PC-3 (cell line): ENCODE measurements at regions not wholly inside any gene's neighbourhood (a gene's known extent, or its start where the extent isn't known, plus 50 kb on each side); places are given as distances from the start of the nearest gene placed in this dataset.
A peak's percentile ranks its signal among the peaks of the same experiment; 100 is the strongest.
"Not testable (repeated sequence)": the region's sequence is repeated elsewhere in the genome, so short reads cannot be mapped to it uniquely, and the experiment has no call there.

ENCODE experiments used
- ATAC-seq: fragments of 200-7000 bp; cut with Tn5 transposase; 2 replicates; pipeline ENCODE4 v1.9.1; 2020; ENCODE audit warnings: mild to moderate bottlenecking, moderate library complexity
- BruUV-seq: library from RNA; stranded (reverse); fragments of 400-500 nt; replicated peaks from 2 replicates; lab custom pipeline; 2021; lab: Mats Ljungman, UMichigan
- CTCF ChIA-PET: fragments of 300-600 bp; sonication (Branson Sonifier 250); formaldehyde crosslinking; loops from one replicate; lab custom pipeline; 2022; ENCODE audit warnings: antibody characterized with exemption; lab: Charles Lee
- POLR2A ChIA-PET: fragments of 300-600 bp; sonication (Branson Sonifier 250); formaldehyde crosslinking; loops from one replicate; lab custom pipeline; 2022; ENCODE audit warnings: antibody characterized with exemption; ENCODE audit not compliant: unreplicated experiment; lab: Charles Lee
- DNase-seq: peaks from one replicate; pipeline ENCODE4 v3.0.0-alpha.2; 2015
- H2AFZ ChIP-seq: fragments of 300-600 bp; sonication (generic); 2 replicates; pipeline ENCODE4 v1.6.0; 2016; ENCODE audit warnings: antibody characterized with exemption, low read length
- H3F3A ChIP-seq: fragments of 300-600 bp; sonication (generic); one replicate; pipeline ENCODE4 v1.6.0; 2017; ENCODE audit warnings: antibody characterized with exemption, low read length, control low read depth, mild to moderate bottlenecking; ENCODE audit not compliant: unreplicated experiment
- H3K27ac ChIP-seq: fragments of 300-600 bp; sonication (generic); 2 replicates; pipeline ENCODE4 v1.5.1; 2016; ENCODE audit warnings: mild to moderate bottlenecking, low read length
- H3K27me3 ChIP-seq: fragments of 300-600 bp; sonication (generic); 2 replicates; pipeline ENCODE4 v1.6.1; 2016; ENCODE audit warnings: low read length, mixed read lengths
- H3K36me3 ChIP-seq: fragments of 300-600 bp; sonication (generic); 2 replicates; pipeline ENCODE4 v1.6.1; 2016; ENCODE audit warnings: low read depth, mixed run types, low read length, mixed read lengths
- H3K4me1 ChIP-seq: fragments of 300-600 bp; sonication (generic); 2 replicates; pipeline ENCODE4 v1.5.1; 2016; ENCODE audit warnings: low read length; ENCODE audit not compliant: insufficient read depth
- H3K4me2 ChIP-seq: fragments of 300-600 bp; sonication (generic); 2 replicates; pipeline ENCODE4 v1.6.0; 2016; ENCODE audit warnings: low read length
- H3K4me3 ChIP-seq: fragments of 300-600 bp; sonication (generic); 2 replicates; pipeline ENCODE4 v1.5.1; 2016; ENCODE audit warnings: mild to moderate bottlenecking, low read length, mixed read lengths
- H3K79me2 ChIP-seq: fragments of 300-600 bp; sonication (generic); 2 replicates; pipeline ENCODE4 v1.6.1; 2017; ENCODE audit warnings: low read length, mixed read lengths
- H3K9ac ChIP-seq: fragments of 300-600 bp; sonication (generic); 2 replicates; pipeline ENCODE4 v1.6.0; 2016; ENCODE audit warnings: mild to moderate bottlenecking, low read length
- H3K9me2 ChIP-seq: fragments of 300-600 bp; sonication (generic); replicated peaks from 2 replicates; pipeline ENCODE4 v1.6.1; 2016; ENCODE audit warnings: mixed run types, low read length, mixed read lengths
- H3K9me3 ChIP-seq: fragments of 300-600 bp; sonication (generic); 2 replicates; pipeline ENCODE4 v1.6.1; 2016; ENCODE audit warnings: low read length, mixed read lengths
- H4K20me1 ChIP-seq: fragments of 300-600 bp; sonication (generic); 2 replicates; pipeline ENCODE4 v1.6.1; 2016; ENCODE audit warnings: low read length, mixed read lengths
- CTCF ChIP-seq: fragments of 300-600 bp; sonication (generic); conservative IDR thresholded peaks from 2 replicates; pipeline ENCODE4 v1.5.1; 2017; ENCODE audit warnings: antibody characterized with exemption, low read depth, mild to moderate bottlenecking, low read length
- EZH2 ChIP-seq: fragments of 300-600 bp; sonication (generic); IDR thresholded peaks from one replicate; pipeline ENCODE4 v1.6.1; 2017; ENCODE audit warnings: antibody characterized with exemption, mild to moderate bottlenecking, low read length; ENCODE audit not compliant: unreplicated experiment
- EZH2phosphoT487 ChIP-seq: fragments of 300-600 bp; sonication (generic); IDR thresholded peaks from 2 replicates; pipeline ENCODE4 v1.6.1; 2018; ENCODE audit warnings: mild to moderate bottlenecking, antibody characterized with exemption, low read length, borderline replicate concordance
- intact Hi-C: fragments of 100-400 bp; cut with micrococcal nuclease; formaldehyde crosslinking; loops from 2 replicates; pipeline ENCODE4 v1.9.0; 2023

- Histone ChIP-seq H3K4me3 (no peak overlapping the region; the same call in 1 of the 2 replicates), H3K27me3 (no peaks in the 10 kb centered on the region), H3K27ac (peak overlapping the region; percentile 85), H3K9me3 (no peaks in the 10 kb centered on the region), H3K9me2 (no peaks in the 10 kb centered on the region), H3K4me1 (peaks cover 72% of the 10 kb centered on the region), H3F3A (peaks cover 13% of the 10 kb centered on the region), H4K20me1 (no peaks in the 10 kb centered on the region), H3K36me3 (no peaks in the 10 kb centered on the region), H3K9ac (peak overlapping the region; percentile 24), H3K79me2 (no peaks in the 10 kb centered on the region), H3K4me2 (peak overlapping the region; percentile 66), H2AFZ (no peak overlapping the region)
- DNase-seq: peak; percentile 82
- BruUV-seq: no TSS peak
- POLR2A ChIA-PET: no interaction called here
- TF ChIP-seq EZH2 (no peak), CTCF (no peak), EZH2phosphoT487 (no peak)
- ATAC-seq: peak; percentile 79
- CTCF ChIA-PET: interaction anchor here (0.9 kb wide), 1 partner anchor 50 kb away, joined by 3 read pairs; no protein-coding TSS in a partner anchor
- intact Hi-C loops: no loop called here
These were observed 210.0 kb downstream of the RASSF9 start for GRCh38 chr12:85626001-85626783.

GRCh38 chr12:85626784-85627171 lies 209.4 kb downstream of the RASSF9 start:
- ChIA-PET CTCF (interaction anchor here (0.9 kb wide), 1 partner anchor 51 kb away, joined by 3 read pairs; no protein-coding TSS in a partner anchor), POLR2A (no interaction called here)
- Histone ChIP-seq H3K9me3 (no peaks in the 10 kb centered on the region), H2AFZ (no peak overlapping the region), H3F3A (peaks cover 13% of the 10 kb centered on the region), H3K9me2 (no peaks in the 10 kb centered on the region), H3K4me2 (peak overlapping the region; percentile 66), H3K27ac (peak overlapping the region; percentile 85), H3K36me3 (no peaks in the 10 kb centered on the region), H4K20me1 (no peaks in the 10 kb centered on the region), H3K9ac (peak overlapping the region; percentile 24), H3K4me3 (no peak overlapping the region; the same call in 1 of the 2 replicates), H3K27me3 (no peaks in the 10 kb centered on the region), H3K79me2 (no peaks in the 10 kb centered on the region), H3K4me1 (peaks cover 72% of the 10 kb centered on the region)
- intact Hi-C loops: no loop called here
- peak; percentile 28; the same call in 1 of the 2 replicates for ATAC-seq
- no peak for TF ChIP-seq EZH2
- no peak for TF ChIP-seq EZH2phosphoT487
- TF ChIP-seq CTCF: no peak
- no peak for DNase-seq
- BruUV-seq: no TSS peak

- TF ChIP-seq EZH2 (no peak), CTCF (no peak), EZH2phosphoT487 (no peak)
- CTCF ChIA-PET: no interaction called here
- Histone ChIP-seq H3K9me3 (no peaks in the 10 kb centered on the region), H2AFZ (no peak overlapping the region), H4K20me1 (no peaks in the 10 kb centered on the region), H3K9ac (no peak overlapping the region), H3K27me3 (no peaks in the 10 kb centered on the region), H3K4me3 (no peak overlapping the region), H3K27ac (peak overlapping the region; percentile 85), H3K4me1 (peaks cover 77% of the 10 kb centered on the region), H3K4me2 (peak overlapping the region; percentile 66), H3K79me2 (no peaks in the 10 kb centered on the region), H3F3A (peaks cover 13% of the 10 kb centered on the region), H3K36me3 (no peaks in the 10 kb centered on the region), H3K9me2 (no peaks in the 10 kb centered on the region)
- peak; percentile 58 for ATAC-seq
- intact Hi-C loops: no loop called here
- DNase-seq: peak; percentile 71
- POLR2A ChIA-PET: no interaction called here
- BruUV-seq: no TSS peak
These were observed 208.6 kb downstream of the RASSF9 start for GRCh38 chr12:85627584-85627983.

- H3K4me1 ChIP-seq: peaks cover 73% of the 10 kb centered on the region
- DNase-seq, H3K36me3 ChIP-seq, H3K9me3 ChIP-seq, POLR2A ChIA-PET, H3K4me3 ChIP-seq, H3K9me2 ChIP-seq, H3K79me2 ChIP-seq, intact Hi-C loops, H4K20me1 ChIP-seq, H3K27me3 ChIP-seq, H3K27ac ChIP-seq, ATAC-seq, BruUV-seq, H3K4me2 ChIP-seq, CTCF ChIA-PET, H2AFZ ChIP-seq, H3K9ac ChIP-seq: not testable (repeated sequence)
- H3F3A ChIP-seq: peaks cover 13% of the 10 kb centered on the region
These were observed 207.6 kb downstream of the RASSF9 start for GRCh38 chr12:85628562-85628961.
